Fibroblast of lung (primary cell): ENCODE measurements at regions not wholly inside any gene's neighbourhood (a gene's known extent, or its start where the extent isn't known, plus 50 kb on each side); places are given as distances from the start of the nearest gene placed in this dataset.

Source experiments
- DNase-seq, 2 donors: peaks; one replicate each; pipeline versions ENCODE4 v3.0.0 to v3.0.0-alpha.2; 2010; ENCODE audit warnings: low read depth in 2 of 2
- H2AFZ ChIP-seq: 2 replicates; pipeline ENCODE4 v1.5.1; 2012; ENCODE audit warnings: low read length, control low read depth, inconsistent platforms
- H3K27ac ChIP-seq: 2 replicates; pipeline ENCODE4 v1.5.1; 2011; ENCODE audit warnings: low read length, control low read depth; ENCODE audit not compliant: insufficient read depth
- H3K27me3 ChIP-seq: 2 replicates; pipeline ENCODE4 v1.5.1; 2011; ENCODE audit warnings: mild to moderate bottlenecking, low read length; ENCODE audit not compliant: control insufficient read depth, insufficient read depth
- H3K36me3 ChIP-seq: 2 replicates; pipeline ENCODE4 v1.5.1; 2011; ENCODE audit warnings: low read length; ENCODE audit not compliant: control insufficient read depth, insufficient read depth
- H3K4me1 ChIP-seq: 2 replicates; pipeline ENCODE4 v1.5.1; 2011; ENCODE audit warnings: low read length; ENCODE audit not compliant: control insufficient read depth, insufficient read depth; ENCODE audit errors: extremely low read depth
- H3K4me2 ChIP-seq: 2 replicates; pipeline ENCODE4 v1.5.1; 2011; ENCODE audit warnings: low read length, control low read depth; ENCODE audit not compliant: insufficient read depth; ENCODE audit errors: extremely low read depth
- H3K4me3 ChIP-seq, 4 experiments: fragments of 200-600 bp in 1 of 4; sonication (generic) in 1 of 4; replicated peaks in 1 of 4; 2 replicates each; pipeline ENCODE4 v1.5.1; 2011 to 2016; ENCODE audit warnings: low read length in 4 of 4, low read depth in 3 of 4, mild to moderate bottlenecking in 3 of 4, control low read depth in 2 of 4, inconsistent platforms in 1 of 4, mixed read lengths in 1 of 4; ENCODE audit not compliant: insufficient read depth in 1 of 4; ENCODE audit errors: control extremely low read depth in 1 of 4
- H3K79me2 ChIP-seq: 2 replicates; pipeline ENCODE4 v1.5.1; 2012; ENCODE audit warnings: mild to moderate bottlenecking, low read length, inconsistent platforms; ENCODE audit not compliant: control insufficient read depth, insufficient read depth
- H3K9ac ChIP-seq: 2 replicates; pipeline ENCODE4 v1.5.1; 2011; ENCODE audit warnings: mild to moderate bottlenecking, low read length, control low read depth; ENCODE audit not compliant: insufficient read depth
- H3K9me3 ChIP-seq: 2 replicates; pipeline ENCODE4 v1.5.1; 2012; ENCODE audit warnings: low read depth, low read length; ENCODE audit not compliant: control insufficient read depth, insufficient read depth
- H4K20me1 ChIP-seq: 2 replicates; pipeline ENCODE4 v1.5.1; 2011; ENCODE audit warnings: low read length; ENCODE audit not compliant: control insufficient read depth, insufficient read depth; ENCODE audit errors: extremely low read depth
- CTCF ChIP-seq, 2 donors: IDR thresholded peaks in 1 of 2; conservative IDR thresholded peaks in 1 of 2; 1 replicate in 1 of 2; 2 replicates in 1 of 2; pipeline ENCODE4 v1.5.1; 2011 to 2012; ENCODE audit warnings: low read length in 2 of 2, control low read depth in 1 of 2, inconsistent platforms in 1 of 2, low read depth in 1 of 2, mild to moderate bottlenecking in 1 of 2
- EZH2 ChIP-seq: IDR thresholded peaks from 2 replicates; pipeline ENCODE4 v1.5.1; 2012; ENCODE audit warnings: low read length, control low read depth, mild to moderate bottlenecking; ENCODE audit errors: missing control alignments

GRCh38 chr19:27775395-27775794 is 1437.6 kb downstream of the UQCRFS1 start:
- H3K79me2 ChIP-seq, result no peaks in the 10 kb centered on the region
- TF ChIP-seq CTCF (conservative IDR thresholded peaks at IDR 0.05 in 1 of 2, IDR thresholded peaks at IDR 0.05 in 1 of 2; ENCODE audit: low read depth in 1 of 2, low read length in 2 of 2), result no peak
- no peak for TF ChIP-seq EZH2

GRCh38 chr19:27774827-27775226 is 1438.1 kb downstream of the UQCRFS1 start:
- TF ChIP-seq CTCF (conservative IDR thresholded peaks at IDR 0.05 in 1 of 2, IDR thresholded peaks at IDR 0.05 in 1 of 2; ENCODE audit: low read depth in 1 of 2, low read length in 2 of 2) (peak; percentile 6 to 33), EZH2 (no peak)
- no peak overlapping the region for H3K27ac ChIP-seq
- no peak overlapping the region for H3K4me3 ChIP-seq
- no peaks in the 10 kb centered on the region for H3K79me2 ChIP-seq
- no peaks in the 10 kb centered on the region for H4K20me1 ChIP-seq
- H2AFZ ChIP-seq, result no peak overlapping the region
- no peak for DNase-seq
- H3K9me3 ChIP-seq, result no peaks in the 10 kb centered on the region
- H3K27me3 ChIP-seq, result no peaks in the 10 kb centered on the region
- H3K4me1 ChIP-seq, result no peaks in the 10 kb centered on the region
- no peaks in the 10 kb centered on the region for H3K36me3 ChIP-seq
- H3K9ac ChIP-seq, result no peak overlapping the region
- H3K4me2 ChIP-seq, result no peak overlapping the region

More at GRCh38 chr19:27775395-27775794, 1437.6 kb downstream of the UQCRFS1 start:
- Histone ChIP-seq H2AFZ (no peak overlapping the region), H3K27me3 (no peaks in the 10 kb centered on the region), H3K27ac (no peak overlapping the region), H3K9me3 (no peaks in the 10 kb centered on the region), H3K4me3 (no peak overlapping the region), H3K4me1 (no peaks in the 10 kb centered on the region), H3K9ac (no peak overlapping the region), H4K20me1 (no peaks in the 10 kb centered on the region), H3K4me2 (no peak overlapping the region), H3K36me3 (no peaks in the 10 kb centered on the region)
- no peak for DNase-seq

GRCh38 chr19:27774337-27774736 is 1438.6 kb downstream of the UQCRFS1 start:
- Histone ChIP-seq H4K20me1 (no peaks in the 10 kb centered on the region), H3K4me1 (no peaks in the 10 kb centered on the region), H3K9ac (no peak overlapping the region), H3K9me3 (no peaks in the 10 kb centered on the region), H2AFZ (no peak overlapping the region), H3K4me2 (no peak overlapping the region), H3K4me3 (no peak overlapping the region), H3K79me2 (no peaks in the 10 kb centered on the region), H3K27ac (no peak overlapping the region), H3K36me3 (no peaks in the 10 kb centered on the region), H3K27me3 (no peaks in the 10 kb centered on the region)
- TF ChIP-seq CTCF (conservative IDR thresholded peaks at IDR 0.05 in 1 of 2, IDR thresholded peaks at IDR 0.05 in 1 of 2; ENCODE audit: low read depth in 1 of 2, low read length in 2 of 2), result peak; percentile 21 to 43
- no peak for TF ChIP-seq EZH2
- no peak for DNase-seq
